ENCODE measurements at regions not wholly inside any gene's neighbourhood (a gene's known extent, or its start where the extent isn't known, plus 50 kb on each side); places are given as distances from the start of the nearest gene placed in this dataset.

DNA sequence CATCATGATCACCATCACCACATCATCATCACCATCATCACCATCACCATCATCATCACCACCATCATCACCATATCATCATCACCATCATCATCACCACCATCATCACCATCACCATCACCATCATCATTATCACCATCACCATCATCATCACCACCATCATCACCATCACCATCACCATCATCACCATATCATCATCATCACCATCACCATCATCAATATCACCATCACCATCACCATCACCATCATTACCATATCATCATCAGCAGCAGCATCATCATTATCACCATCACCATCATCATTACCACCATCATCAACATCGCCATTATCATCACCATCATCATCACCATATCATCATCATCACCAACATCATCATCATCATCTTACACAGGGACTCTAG lies 351.1 kb downstream of the MIAT start:
- DNase-seq (ENCODE audit: low read depth), result no peak

DNA sequence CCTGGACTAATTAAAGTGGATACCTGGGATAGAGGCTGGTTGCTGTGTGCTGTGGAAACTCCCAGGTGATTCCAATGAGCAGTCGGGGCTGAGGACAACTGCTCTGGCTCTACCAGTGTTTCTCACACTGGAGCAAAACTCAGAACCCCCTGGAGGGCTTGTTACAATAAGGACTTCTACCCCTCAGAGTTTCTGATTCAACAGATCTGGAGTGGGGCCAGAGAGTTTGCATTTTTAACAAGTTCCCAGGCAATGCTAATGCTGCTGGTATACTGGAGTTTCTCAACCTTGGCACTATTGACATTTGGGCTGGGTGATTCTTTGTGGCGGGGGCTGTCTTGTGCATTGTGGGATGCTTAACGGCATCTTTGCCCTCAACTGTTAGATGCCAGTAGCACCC lies 353.7 kb downstream of the MIAT start:
- no peak for DNase-seq (ENCODE audit: low read depth)

DNA sequence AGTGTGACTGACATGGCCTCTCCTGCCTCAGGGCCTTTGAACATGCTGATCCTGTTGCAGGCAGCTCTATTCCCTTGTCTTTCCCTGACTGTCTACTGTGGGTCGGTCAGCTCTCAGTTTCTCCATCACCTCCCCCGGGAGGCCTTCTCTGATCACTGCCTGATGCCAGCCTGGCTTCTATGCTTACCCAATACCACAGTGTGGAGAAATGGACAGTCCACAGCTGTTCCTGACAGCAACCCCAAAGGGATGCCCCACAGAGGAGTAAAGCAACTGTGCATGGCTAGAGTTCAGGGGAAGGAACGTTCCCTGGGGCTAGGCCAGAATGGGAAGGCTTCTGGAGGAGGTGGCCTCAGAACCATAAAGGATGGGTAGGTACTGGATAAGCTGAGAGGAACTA lies 354.3 kb downstream of the MIAT start:
- no peak for DNase-seq (ENCODE audit: low read depth)

DNA sequence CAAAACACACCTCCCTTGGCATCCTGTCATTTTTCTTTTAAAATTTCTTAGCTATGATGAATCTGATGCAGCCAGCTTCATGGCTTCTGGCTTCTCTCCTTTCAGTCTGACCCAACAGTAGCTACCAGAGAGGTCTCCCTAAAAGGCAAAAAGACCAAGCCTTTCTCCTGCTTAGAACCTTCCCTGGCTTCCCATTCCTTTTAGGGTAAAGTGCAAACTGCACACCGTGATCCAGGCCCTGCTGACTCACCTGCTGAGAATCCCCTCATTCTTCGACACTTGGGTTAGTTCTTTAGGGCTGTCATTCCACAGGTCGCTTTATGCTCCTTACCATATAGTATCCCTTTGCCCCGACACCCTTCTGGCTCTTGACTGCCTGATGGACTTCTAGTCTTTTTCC lies 362.4 kb downstream of the MIAT start:
- no peak for DNase-seq (ENCODE audit: low read depth)

DNA sequence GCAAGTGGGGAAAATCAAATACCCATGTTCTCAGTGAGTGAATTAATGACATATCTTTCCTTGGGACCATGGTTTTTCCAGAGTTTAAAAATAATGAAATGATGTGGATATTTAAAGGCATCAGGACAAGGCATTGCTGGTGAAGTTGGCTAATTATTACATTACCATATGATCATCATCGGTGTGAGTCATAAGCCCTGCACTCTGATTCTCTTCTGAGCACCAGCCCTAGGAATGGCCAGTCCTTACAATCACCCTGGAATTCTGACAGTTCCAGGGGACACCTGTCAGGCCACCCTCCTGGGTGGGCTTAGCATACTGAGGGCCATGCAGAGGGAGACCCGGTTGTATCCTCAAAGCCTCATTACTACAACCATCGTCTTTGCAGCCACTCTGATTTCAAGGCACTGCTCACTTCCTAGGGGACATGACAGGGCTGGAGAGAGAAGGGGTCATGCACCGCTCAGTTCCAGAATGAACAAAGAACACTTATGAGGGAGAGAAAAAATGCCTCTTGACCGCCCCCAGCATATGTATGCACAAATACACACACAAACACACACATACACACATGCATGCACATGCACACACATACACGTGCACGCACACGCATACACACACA lies 365.0 kb downstream of the MIAT start:
- no peak for DNase-seq (ENCODE audit: low read depth)

DNA sequence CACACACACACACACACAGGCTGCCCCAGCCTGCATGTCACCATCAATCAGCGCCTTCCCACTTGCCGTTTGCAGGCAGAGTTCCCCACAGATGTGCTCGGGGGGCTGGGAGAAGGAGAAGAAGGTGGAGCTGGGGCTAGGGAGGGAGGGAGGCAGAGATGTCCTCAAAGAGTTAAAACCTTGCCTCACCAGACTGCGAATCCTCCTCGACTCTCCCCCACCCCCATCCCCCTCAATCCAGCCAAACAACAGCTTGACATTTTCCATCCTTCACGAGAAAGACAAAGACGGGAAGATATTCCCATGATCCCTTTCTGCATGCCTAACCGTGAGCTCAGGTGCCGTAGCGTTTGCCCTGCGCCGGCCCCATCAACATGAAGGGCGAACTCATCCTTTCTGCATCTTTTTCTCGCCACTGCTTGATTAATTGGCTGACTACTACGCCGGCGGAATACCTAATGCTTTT lies 365.5 kb downstream of the MIAT start:
- no peak for DNase-seq (ENCODE audit: low read depth)

DNA sequence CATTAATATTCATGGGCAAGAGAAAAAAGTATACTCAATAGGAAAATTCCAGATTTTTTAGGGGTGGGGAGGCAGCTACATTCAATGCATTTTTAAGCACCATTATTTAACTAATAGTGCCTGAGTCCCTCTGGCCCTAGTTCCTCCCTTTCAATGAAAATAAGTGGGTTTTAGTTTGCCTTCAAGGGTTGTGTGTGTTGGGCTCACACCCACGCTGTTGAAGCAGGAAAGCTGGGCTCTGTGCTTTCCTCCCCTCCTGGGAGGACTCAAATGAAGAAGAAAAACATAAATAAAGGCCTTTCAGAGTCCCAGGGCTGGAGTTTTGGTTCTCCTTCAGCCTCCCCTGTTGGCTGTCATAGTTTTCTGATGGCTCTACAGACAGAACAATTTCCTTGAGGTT lies 366.2 kb downstream of the MIAT start:
- no peak for DNase-seq (ENCODE audit: low read depth)

DNA sequence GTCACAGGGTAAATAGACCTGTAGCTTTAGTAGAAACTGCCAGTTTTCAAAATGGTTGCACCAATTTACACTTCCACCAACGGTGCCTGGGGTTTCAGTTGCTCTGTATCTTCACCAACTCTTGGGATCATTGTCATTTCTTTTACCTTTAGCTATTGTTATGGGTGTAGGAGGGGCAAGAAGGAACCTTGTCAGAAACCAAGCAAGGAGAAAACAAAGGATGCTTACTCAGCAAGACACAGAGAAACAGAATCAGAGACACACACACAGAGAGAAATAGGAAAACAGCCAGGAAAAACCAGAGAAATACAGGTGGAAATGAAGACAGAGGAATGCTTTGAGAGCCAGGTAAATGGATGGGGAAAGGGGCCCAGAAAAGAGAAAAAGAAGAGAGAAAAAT lies 367.6 kb downstream of the MIAT start:
- DNase-seq (ENCODE audit: low read depth), result no peak

DNA sequence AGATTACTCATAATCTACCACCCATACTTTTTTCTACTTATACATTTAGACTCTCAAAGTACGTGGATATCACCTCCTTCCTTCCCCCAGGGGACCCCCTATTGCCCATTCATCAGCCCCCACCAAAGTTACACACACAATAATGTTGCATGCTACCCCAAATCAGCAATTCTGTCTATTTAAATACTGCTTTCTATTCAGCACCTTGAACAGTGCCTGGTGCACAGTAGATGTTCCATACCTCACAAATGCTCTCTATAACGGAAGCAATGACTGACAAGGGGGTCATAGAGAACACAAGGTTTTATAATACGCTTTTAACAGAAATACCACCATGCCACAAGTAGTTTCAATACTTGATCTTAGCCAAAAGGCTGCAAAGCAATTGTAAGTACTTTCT lies 370.7 kb downstream of the MIAT start:
- DNase-seq (ENCODE audit: low read depth), result no peak

DNA sequence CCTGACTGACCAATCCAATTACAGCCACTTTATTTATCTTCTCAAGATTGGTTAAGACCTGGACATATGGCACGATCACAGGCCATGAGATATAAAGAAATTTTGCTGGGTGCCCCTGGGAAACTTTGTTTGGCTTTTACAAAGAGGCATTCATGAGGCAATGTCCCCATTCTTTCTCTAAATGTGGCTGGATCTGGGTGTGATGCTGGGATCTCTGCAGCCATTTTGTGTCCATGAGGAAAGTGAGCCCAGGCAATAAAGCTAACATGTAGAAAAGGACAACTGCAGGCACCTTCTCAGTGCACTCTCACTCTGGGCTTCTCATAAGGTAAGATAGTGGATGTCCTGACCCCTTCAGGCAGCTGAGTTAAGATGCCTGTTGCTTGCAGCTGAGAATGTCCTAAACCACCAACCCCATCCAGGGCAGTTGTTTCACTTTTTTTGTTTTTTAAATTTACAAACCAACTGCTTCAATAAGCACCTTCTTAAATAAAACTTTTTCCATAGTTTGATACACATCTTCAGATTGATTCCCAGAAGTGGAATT lies 372.3 kb downstream of the MIAT start:
- DNase-seq (ENCODE audit: low read depth), result no peak

DNA sequence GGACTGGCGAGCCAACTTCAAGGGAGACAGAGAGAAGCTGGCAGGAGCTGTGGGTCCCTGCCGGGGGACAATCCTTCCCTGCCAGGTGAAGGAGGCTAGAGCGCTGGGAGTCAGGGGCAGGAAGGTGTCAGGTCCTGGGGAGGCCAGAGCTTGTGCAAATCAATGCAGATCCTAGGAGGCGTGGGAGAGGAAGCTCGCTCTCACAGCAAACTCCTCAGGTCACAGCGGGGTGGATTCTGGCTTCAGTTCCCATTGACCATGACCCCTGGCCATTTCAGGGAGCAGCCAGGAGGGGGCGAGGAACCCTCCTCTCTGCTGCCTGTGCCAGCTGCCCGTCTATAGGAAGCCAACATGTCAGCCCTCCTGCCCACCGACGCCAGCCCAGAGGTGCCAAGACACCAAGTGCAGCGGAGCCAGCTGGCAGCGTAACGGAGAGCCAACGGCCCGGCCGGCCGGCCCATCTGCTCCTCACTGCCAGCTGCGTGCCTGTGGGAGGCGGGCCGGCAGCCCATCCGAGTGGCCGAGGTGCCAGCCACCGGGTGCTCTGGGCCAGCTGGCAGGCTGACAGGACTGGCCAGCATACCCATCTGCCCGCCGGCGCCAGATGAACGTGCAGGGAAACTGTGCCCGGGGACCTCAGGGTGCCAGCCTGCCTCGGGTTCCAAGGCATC lies 374.8 kb downstream of the MIAT start:
- no peak for DNase-seq (ENCODE audit: low read depth)

DNA sequence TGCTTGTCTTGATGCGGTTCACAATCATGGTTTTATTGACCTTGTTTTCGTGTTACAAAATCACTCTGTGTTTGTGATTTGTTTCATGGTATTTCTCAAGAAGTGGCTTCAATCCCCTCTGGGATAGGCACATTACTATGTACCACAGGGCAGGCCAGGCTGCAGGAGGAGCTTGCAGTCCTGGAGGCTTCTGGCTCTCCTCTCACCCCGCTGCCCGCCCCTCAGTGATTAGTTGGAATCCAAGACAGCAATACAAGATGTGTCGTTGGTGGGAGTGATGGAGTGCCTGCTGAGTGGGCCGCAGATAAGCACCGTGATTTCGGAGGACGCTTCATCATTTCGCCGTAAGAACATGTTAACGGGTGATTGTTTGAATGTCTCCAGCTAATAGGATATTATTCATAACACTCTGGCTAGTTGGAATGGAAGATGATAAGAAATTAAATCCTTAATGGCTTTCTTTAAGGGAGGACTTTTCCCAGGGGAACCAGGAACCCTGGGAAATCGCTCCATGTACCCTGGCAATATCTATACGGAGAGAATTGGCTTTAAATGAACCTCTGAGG lies 384.4 kb downstream of the MIAT start:
- DNase-seq (ENCODE audit: low read depth), result no peak

DNA sequence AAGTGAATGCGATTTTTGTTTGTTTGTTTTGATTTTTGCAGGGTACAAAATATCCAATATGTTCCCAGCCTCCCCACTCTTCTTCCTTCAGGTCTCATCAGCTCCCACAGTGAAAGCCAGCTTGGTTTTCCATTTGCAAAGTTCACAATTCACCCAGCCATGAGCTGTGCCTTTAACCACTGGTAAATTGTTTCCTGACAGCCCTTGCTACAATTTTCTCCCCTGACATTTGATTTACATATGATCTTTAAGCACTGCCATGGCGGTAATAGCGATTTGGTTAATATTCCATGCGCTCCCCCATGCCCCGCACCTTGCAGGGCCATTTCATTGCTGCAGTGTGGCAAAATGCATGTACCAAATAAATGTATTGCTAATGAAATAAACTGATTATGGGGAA lies 385.9 kb downstream of the MIAT start:
- DNase-seq (ENCODE audit: low read depth), result no peak

DNA sequence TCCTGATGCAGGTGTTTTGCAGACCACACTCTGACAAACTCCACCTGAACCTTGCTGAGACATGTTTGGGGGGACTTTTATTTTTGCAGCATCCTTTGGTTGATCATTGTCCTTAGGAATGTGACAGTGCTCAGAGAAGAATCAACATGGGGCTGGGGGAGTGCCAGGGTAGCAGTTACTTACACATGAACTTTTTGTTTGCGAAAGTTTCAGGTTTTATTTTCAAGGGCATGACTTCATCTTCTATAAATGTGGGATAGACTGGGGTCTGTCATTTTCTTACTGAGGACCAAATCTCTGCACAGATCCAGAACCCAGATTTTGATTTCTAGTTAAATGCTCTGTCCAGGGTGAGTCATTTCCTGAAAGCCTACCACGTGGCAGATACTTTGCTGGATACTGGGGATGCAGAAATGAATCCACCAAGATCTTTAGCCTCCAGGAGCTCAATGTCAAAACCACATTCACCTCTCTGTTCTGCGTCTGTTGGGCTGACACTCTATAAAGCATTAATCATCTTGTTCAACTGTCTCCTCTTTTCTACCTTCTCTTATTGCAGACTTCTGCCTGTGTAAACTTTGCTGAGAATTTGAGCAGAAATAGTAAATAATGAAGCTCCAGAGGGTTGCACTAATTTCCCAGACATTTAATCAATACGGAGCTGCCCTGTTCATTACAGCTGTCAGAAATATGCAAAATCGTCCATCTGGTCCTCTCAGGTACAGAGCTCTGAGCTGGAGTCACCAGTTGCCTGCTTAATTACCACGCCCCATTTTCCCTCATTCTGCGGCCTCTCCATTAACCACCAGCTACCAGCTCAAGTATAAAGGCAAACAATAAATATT lies 387.9 kb downstream of the MIAT start:
- DNase-seq (ENCODE audit: low read depth), result no peak

DNA sequence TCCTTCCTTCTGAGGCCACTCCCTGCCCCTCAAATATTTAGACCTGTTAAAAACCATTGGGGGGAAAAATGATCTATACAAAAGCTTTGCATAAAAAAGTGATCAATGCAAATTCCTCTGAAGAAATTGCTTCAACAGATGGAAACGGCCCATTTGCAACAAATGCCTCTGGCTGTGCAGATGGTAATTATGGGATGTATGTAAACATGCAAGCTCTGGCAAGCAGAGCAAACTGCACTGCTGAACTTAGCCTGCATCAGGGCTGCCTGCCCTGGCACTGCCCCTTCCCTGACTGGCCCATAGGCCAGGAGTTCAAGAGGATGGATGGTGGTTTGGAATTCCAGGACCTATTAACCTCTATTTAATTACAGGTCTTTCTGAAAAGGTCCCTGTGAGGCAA lies 388.7 kb downstream of the MIAT start:
- DNase-seq (ENCODE audit: low read depth), result no peak

DNA sequence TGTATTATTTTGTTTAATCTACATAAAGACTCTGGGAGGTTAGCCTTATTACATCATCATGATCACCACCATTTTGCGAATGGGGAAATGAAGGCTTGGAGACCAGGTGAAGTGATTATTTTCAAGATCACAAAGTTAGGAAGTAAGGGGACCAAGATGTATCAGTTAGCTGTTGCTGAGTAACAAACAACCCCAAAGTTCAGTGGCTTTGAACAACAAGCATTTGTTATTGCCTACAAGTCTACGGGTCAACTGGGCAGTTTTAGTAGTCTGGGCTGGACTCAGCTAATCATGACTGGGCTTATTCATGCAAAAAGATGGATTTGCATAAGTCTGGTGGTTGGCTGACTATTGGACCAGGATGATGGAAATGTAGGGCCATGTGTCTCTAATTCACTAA lies 389.2 kb downstream of the MIAT start:
- DNase-seq (ENCODE audit: low read depth), result no peak

DNA sequence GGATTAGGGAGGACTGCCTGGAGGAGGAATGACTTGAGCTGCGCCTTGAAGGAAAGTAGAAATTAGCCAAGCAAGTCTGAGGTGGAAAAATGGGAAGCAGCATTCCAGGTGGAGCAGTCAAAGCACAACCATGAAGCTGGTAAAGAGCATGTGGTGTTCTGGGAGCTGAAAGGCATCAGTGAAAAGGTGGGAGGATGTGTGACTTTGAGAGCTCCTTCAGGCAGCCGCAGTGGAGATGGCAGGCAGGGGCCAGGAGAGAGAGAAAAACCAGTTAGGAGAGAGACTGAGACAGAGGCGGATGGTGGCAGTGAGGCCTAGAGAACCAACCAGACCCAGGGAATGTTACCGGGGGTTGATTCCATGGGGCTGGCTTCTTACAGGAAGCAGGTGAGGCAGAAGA lies 393.4 kb downstream of the MIAT start:
- no peak for DNase-seq (ENCODE audit: low read depth)

DNA sequence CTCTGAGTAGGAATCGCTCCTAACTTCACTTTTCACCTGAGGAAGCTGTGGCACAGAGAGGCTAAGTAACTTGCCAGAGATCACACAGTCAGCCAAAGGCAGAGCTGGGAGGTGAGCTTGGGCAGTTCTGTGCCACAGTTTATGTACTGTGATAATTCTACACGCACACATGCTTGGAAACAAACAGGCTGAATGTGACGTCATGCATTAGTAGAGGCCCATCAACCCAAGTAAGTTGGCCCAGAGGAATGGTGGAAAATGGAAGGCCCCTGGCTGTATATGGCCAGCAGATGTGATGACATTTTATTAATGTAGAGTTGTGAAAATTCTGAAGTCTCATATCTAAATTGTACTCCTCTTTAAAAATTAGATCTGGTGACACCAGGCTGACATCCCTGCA lies 394.0 kb downstream of the MIAT start:
- no peak for DNase-seq (ENCODE audit: low read depth)

DNA sequence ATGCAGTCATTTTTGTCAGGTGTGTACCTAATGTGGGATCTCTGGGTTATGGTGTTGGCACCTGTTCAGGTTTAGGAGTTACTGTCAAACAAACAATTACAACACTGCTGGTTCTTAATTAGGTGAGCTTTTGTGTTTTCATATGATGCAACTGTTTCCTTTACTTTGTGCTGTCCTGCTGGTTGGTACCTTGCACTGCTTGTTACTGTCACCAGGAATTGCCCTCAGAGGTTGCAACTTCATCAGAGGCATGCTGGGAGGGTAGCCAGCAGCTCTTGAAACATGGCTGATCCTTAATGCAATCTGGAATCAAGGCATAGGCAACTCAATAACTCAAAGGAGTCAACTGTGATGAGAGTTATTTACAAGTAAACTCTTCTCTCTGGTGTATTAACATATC lies 400.3 kb downstream of the MIAT start:
- no peak for DNase-seq (ENCODE audit: low read depth)

DNA sequence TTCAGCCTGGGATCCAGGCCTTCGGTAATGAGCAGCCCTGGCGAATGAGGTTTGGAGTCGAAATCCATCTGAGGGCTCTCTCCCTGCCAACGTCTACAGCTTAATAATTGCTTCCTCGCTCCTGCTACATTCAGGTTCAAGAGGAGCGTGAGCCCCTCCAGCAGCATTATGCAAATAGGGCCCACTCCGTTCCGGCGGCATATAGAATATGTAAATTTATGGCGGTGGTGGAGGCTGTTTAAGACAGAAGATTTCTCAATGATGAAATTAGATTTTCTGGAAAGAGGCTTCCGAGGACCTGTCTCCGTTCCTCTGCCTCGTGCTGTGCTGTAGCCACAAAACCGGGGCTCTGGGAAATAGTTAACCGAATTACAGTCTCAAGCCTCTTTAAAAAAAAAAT lies 402.8 kb downstream of the MIAT start:
- DNase-seq (ENCODE audit: low read depth), result no peak

DNA sequence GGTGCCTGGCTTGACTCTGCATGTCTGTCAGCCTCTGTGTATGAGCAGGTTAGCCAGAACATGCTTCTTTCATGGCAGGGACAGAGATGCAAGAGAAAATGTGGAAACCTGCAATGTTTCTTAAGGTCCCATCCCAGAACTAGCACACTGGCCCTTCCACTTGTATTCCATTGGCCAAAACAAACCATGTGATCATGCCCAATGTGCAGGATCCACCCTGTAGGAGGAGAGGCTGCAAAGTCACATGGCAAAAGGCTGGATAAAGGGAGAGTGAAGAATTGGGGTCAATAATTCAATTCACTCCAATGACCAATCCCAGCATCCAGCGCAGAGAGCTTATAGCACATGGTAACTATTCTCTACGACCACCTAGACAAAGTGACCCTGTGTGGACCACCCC lies 405.5 kb downstream of the MIAT start:
- DNase-seq (ENCODE audit: low read depth), result no peak

DNA sequence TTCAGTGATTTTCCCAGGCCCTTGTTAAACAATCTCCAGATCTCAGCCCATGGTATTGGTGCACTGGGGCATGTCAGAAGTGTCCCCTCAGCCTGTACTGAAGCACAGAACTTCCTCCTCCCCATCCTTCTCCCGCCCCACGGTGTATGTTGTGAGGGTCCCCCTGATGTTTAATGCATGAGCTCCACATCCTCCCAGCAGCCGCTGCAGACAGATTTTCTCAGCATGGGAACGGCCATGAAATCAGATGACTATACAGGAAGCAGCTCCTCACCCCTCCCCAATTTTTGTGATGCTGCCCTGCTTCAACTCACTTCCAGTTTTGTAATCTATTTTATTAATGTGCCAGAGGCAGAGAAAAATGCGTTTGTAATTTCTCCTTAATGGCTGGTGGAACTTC lies 406.0 kb downstream of the MIAT start:
- no peak for DNase-seq (ENCODE audit: low read depth)

DNA sequence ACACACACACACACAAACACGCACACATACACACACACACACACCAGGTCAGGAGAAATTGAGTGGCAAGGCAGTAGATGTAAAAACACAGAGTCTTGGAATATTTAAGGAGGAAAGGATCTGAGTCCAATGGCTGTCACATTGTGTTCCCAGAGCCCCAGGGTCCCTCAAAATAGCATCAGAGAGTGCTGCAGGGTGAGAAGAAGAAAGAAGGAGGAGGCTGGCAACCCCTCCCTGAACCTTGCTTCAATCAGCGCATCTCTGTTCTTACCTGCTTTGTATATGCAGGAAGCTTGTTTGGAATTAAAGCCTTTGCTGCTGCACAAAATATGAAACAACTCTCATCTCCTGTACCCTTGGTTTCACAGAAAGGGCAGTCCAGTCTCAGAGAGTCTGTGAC lies 406.5 kb downstream of the MIAT start:
- DNase-seq (ENCODE audit: low read depth), result no peak

All from activated gamma-delta T cell treated with anti-CD3 and anti-CD28 coated beads, Interleukin-2, amount 50 U/mL, for 16 hours (primary cell).